Activated naive CD8-positive, alpha-beta T cell treated with anti-CD3 and anti-CD28 coated beads, Interleukin-2, amount 10 ng/mL, durations not matched to agents 7 days and 5 days (primary cell): ENCODE measurements at regions not wholly inside any gene's neighbourhood (a gene's known extent, or its start where the extent isn't known, plus 50 kb on each side); places are given as distances from the start of the nearest gene placed in this dataset.
"Not testable (repeated sequence)": the region's sequence is repeated elsewhere in the genome, so short reads cannot be mapped to it uniquely, and the experiment has no call there.

Experiments
- ATAC-seq: fragments of 150-1000 bp; cut with Tn5 transposase; one replicate; pipeline ENCODE4 v1.10.0; 2021; ENCODE audit warnings: low read depth, moderate library complexity
- POLR2A ChIA-PET: fragments of 350-600 bp; sonication (Branson Sonifier 250); formaldehyde crosslinking; loops from one replicate; lab custom pipeline; 2021; ENCODE audit warnings: antibody characterized with exemption; lab: Charles Lee
- DNase-seq: peaks from one replicate; pipeline ENCODE4 v3.0.0; 2021
- H3K27ac Mint-ChIP-seq: one replicate; pipeline ENCODE4 v1.8.0; 2022; ENCODE audit warnings: mild to moderate bottlenecking, mixed read lengths
- H3K27me3 Mint-ChIP-seq: one replicate; pipeline ENCODE4 v1.8.0; 2022; ENCODE audit warnings: mild to moderate bottlenecking, moderate library complexity, mixed read lengths
- H3K36me3 Mint-ChIP-seq: one replicate; pipeline ENCODE4 v1.8.0; 2021; ENCODE audit warnings: mild to moderate bottlenecking, mixed read lengths
- H3K4me1 Mint-ChIP-seq: one replicate; pipeline ENCODE4 v1.8.0; 2021; ENCODE audit warnings: mixed read lengths
- H3K4me3 Mint-ChIP-seq: one replicate; pipeline ENCODE4 v1.8.0; 2022; ENCODE audit warnings: mild to moderate bottlenecking, moderate library complexity, mixed read lengths
- H3K9me3 Mint-ChIP-seq: one replicate; pipeline ENCODE4 v1.8.0; 2021; ENCODE audit warnings: mixed read lengths

- H3K9me3 Mint-ChIP-seq, result peaks cover 12% of the 10 kb centered on the region
- ATAC-seq (no peak), DNase-seq (no peak)
- H3K4me3 Mint-ChIP-seq, result no peak overlapping the region
- H3K27me3 Mint-ChIP-seq, result peaks cover 29% of the 10 kb centered on the region
- peaks cover 8% of the 10 kb centered on the region for H3K4me1 Mint-ChIP-seq
- no peak overlapping the region for H3K27ac Mint-ChIP-seq
- H3K36me3 Mint-ChIP-seq, result peaks cover 2% of the 10 kb centered on the region
- POLR2A ChIA-PET, result no interaction called here
These were observed 109.9 kb downstream of the GLRX3 start for GRCh38 chr10:130246113-130246512.

GRCh38 chr10:130250127-130250526 is 113.9 kb downstream of the GLRX3 start:
- Mint-ChIP-seq H3K4me3 (no peak overlapping the region), H3K36me3 (no peaks in the 10 kb centered on the region), H3K4me1 (no peaks in the 10 kb centered on the region), H3K27ac (no peak overlapping the region), H3K9me3 (peaks cover 8% of the 10 kb centered on the region), H3K27me3 (peaks cover 13% of the 10 kb centered on the region)
- ATAC-seq (no peak), DNase-seq (no peak)
- POLR2A ChIA-PET, result no interaction called here

GRCh38 chr10:130251766-130252165 is 115.6 kb downstream of the GLRX3 start:
- POLR2A ChIA-PET, result no interaction called here
- ATAC-seq, result no peak
- Mint-ChIP-seq H3K4me3 (no peak overlapping the region), H3K27me3 (peaks cover 12% of the 10 kb centered on the region), H3K36me3 (no peaks in the 10 kb centered on the region), H3K4me1 (no peaks in the 10 kb centered on the region), H3K27ac (no peak overlapping the region), H3K9me3 (peaks cover 5% of the 10 kb centered on the region)
- DNase-seq, result no peak

DNA sequence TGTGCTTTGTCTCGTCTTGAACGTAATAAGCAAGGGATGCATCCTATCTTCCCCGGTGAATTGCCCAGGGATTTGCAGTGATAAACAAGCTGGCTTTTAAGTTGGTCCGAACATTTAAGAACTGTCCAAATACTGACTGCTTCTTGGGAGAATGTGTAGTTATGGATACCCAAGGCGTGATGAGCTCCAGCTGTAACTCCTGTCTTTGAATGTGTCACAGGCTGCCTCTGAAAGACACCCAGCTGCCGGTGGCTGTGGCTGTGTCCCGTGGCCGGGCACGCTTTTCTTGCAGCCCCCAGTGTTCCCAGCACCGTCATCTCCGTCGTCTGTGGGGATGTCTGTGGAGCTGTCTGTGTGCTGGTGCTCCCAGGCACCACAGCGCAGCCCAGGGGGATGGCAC is 118.1 kb downstream of the GLRX3 start:
- Mint-ChIP-seq H3K36me3 (no peaks in the 10 kb centered on the region), H3K4me3 (no peak overlapping the region), H3K27ac (no peak overlapping the region), H3K9me3 (peaks cover 5% of the 10 kb centered on the region), H3K27me3 (peaks cover 5% of the 10 kb centered on the region), H3K4me1 (no peaks in the 10 kb centered on the region)
- ATAC-seq (no peak), DNase-seq (no peak)
- POLR2A ChIA-PET, result no interaction called here

GRCh38 chr10:130254662-130255061 is 118.5 kb downstream of the GLRX3 start:
- DNase-seq, result no peak
- Mint-ChIP-seq H3K4me3 (no peak overlapping the region), H3K36me3 (no peaks in the 10 kb centered on the region), H3K27me3 (peaks cover 5% of the 10 kb centered on the region), H3K9me3 (peaks cover 5% of the 10 kb centered on the region), H3K4me1 (no peaks in the 10 kb centered on the region), H3K27ac (no peak overlapping the region)
- POLR2A ChIA-PET, result no interaction called here
- no peak for ATAC-seq

DNA sequence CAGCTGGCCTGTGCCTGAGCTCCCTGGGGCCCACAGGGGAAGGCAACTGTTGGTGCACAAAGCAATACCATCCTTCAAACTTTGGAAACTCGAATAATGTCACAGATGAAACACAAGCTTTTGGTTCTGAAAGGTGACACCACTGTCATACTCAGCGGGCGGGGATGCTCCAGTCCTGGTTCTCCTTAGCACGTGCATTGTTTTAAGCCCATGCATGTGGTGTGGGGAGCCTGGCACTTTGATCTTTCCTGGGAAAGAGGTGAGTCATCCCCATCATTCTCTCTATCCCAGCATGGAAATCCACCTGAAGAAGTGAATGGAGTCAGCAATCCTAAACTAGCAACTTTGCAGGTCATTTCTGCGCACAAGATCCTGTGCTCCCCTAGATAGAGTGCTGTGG is 119.6 kb downstream of the GLRX3 start:
- POLR2A ChIA-PET, result no interaction called here
- DNase-seq (no peak), ATAC-seq (no peak)
- Mint-ChIP-seq H3K27ac (no peak overlapping the region), H3K9me3 (peaks cover 2% of the 10 kb centered on the region), H3K4me1 (no peaks in the 10 kb centered on the region), H3K27me3 (peaks cover 5% of the 10 kb centered on the region), H3K36me3 (no peaks in the 10 kb centered on the region), H3K4me3 (no peak overlapping the region)

DNA sequence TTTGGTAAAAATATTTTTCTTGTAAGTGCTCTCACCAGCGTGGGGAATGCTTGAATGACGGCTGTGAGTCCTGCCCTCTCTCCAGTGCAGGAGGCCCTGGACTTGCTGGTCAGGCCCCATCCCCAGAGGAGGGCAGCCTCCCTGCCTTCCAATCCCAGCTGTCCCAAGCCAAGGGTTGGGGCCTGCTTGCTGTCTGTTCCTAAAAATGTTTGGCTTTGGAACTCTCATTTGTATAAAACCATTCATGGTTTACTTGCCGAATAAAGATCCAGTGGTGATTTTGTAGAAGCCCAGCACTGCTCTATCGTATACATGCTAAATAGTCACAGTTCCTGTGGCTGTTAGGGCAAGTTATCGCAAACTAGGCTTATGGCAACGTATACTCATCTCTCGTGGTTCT is 121.7 kb downstream of the GLRX3 start:
- Mint-ChIP-seq H3K9me3 (peaks cover 2% of the 10 kb centered on the region), H3K4me1 (no peaks in the 10 kb centered on the region)

GRCh38 chr10:130259380-130259779 is 123.2 kb downstream of the GLRX3 start:
- Mint-ChIP-seq H3K4me3 (no peak overlapping the region), H3K9me3 (peaks cover 9% of the 10 kb centered on the region), H3K27ac (no peak overlapping the region), H3K4me1 (no peaks in the 10 kb centered on the region), H3K36me3 (no peaks in the 10 kb centered on the region), H3K27me3 (peaks cover 5% of the 10 kb centered on the region)
- DNase-seq (no peak), ATAC-seq (no peak)
- POLR2A ChIA-PET, result no interaction called here

More for the DNA sequence above, 121.7 kb downstream of the GLRX3 start:
- H3K36me3 Mint-ChIP-seq, result no peaks in the 10 kb centered on the region
- POLR2A ChIA-PET, result no interaction called here
- DNase-seq (no peak), ATAC-seq (no peak)
- H3K27me3 Mint-ChIP-seq, result peaks cover 5% of the 10 kb centered on the region
- H3K27ac Mint-ChIP-seq, result no peak overlapping the region
- no peak overlapping the region for H3K4me3 Mint-ChIP-seq

GRCh38 chr10:130261306-130261705 is 125.1 kb downstream of the GLRX3 start:
- ATAC-seq (no peak), DNase-seq (no peak)
- Mint-ChIP-seq H3K4me3 (no peak overlapping the region), H3K9me3 (peaks cover 11% of the 10 kb centered on the region), H3K4me1 (no peaks in the 10 kb centered on the region), H3K27ac (no peak overlapping the region), H3K36me3 (no peaks in the 10 kb centered on the region), H3K27me3 (peaks cover 2% of the 10 kb centered on the region)
- POLR2A ChIA-PET, result no interaction called here

- DNase-seq, result no peak
- Mint-ChIP-seq H3K4me1 (no peaks in the 10 kb centered on the region), H3K9me3 (peaks cover 10% of the 10 kb centered on the region), H3K4me3 (no peak overlapping the region), H3K27me3 (peaks cover 2% of the 10 kb centered on the region), H3K27ac (no peak overlapping the region), H3K36me3 (no peaks in the 10 kb centered on the region)
- POLR2A ChIA-PET, result no interaction called here
- ATAC-seq, result no peak
These were observed 125.6 kb downstream of the GLRX3 start for GRCh38 chr10:130261766-130262165.

DNA sequence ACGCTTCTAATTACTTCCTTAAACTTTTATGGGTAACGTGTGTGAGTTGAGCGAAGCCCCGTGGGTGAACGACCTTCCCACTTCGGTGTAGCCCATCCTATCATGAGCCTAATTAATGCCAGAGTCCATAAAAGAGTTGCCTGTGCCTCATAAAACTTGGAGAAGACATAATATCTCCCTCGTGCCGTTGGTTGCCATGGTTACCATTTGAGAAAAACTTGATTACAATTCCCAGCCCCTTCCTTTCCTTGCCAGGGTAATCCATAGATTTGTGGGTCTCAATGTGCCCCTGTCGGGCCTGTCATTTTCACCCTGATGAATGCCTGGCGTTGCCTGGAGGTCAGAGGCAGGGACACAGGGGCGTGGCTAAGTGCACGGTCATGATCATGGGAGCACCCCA is 127.1 kb downstream of the GLRX3 start:
- POLR2A ChIA-PET, result no interaction called here
- peaks cover 10% of the 10 kb centered on the region for H3K9me3 Mint-ChIP-seq
- ATAC-seq, result no peak
- H3K27me3 Mint-ChIP-seq, result peaks cover 2% of the 10 kb centered on the region
- no peak overlapping the region for H3K27ac Mint-ChIP-seq
- no peak overlapping the region for H3K4me3 Mint-ChIP-seq
- H3K4me1 Mint-ChIP-seq, result no peaks in the 10 kb centered on the region
- no peaks in the 10 kb centered on the region for H3K36me3 Mint-ChIP-seq
- no peak for DNase-seq

- Mint-ChIP-seq H3K9me3 (peaks cover 13% of the 10 kb centered on the region), H3K4me1 (no peaks in the 10 kb centered on the region), H3K27ac (no peak overlapping the region), H3K27me3 (peaks cover 2% of the 10 kb centered on the region), H3K4me3 (no peak overlapping the region), H3K36me3 (no peaks in the 10 kb centered on the region)
- DNase-seq, result no peak
- POLR2A ChIA-PET, result no interaction called here
- ATAC-seq, result no peak
These were observed 129.4 kb downstream of the GLRX3 start for GRCh38 chr10:130265542-130265941.

- ATAC-seq, result no peak
- POLR2A ChIA-PET, result no interaction called here
- Mint-ChIP-seq H3K9me3 (peaks cover 46% of the 10 kb centered on the region), H3K4me3 (no peak overlapping the region), H3K4me1 (no peaks in the 10 kb centered on the region), H3K27me3 (no peaks in the 10 kb centered on the region), H3K36me3 (peaks cover 2% of the 10 kb centered on the region), H3K27ac (no peak overlapping the region)
- DNase-seq, result no peak
These were observed 146.5 kb downstream of the GLRX3 start for GRCh38 chr10:130282492-130283218.

DNA sequence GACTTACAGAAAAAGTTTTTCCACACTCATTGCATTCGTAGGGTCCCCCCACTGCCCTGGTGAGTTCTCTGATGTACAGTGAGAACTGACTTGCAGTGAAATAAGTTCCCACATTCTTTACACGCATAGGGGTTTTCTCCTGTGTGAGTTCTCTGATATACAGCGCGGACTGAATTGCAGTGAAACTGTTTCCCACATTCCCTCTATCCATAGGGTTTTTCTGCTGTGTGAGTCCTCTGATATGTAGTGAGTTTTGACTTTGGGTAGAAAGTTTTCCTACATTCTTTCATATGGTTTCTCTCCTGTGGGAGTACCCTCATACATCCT is 147.0 kb downstream of the GLRX3 start:
- H3K27me3 Mint-ChIP-seq, result no peaks in the 10 kb centered on the region
- H3K4me1 Mint-ChIP-seq, result no peaks in the 10 kb centered on the region
- ATAC-seq, result no peak
- H3K4me3 Mint-ChIP-seq, result no peak overlapping the region
- H3K9me3 Mint-ChIP-seq, result peaks cover 48% of the 10 kb centered on the region
- POLR2A ChIA-PET, result no interaction called here
- H3K36me3 Mint-ChIP-seq, result peaks cover 2% of the 10 kb centered on the region
- no peak for DNase-seq
- no peak overlapping the region for H3K27ac Mint-ChIP-seq

DNA sequence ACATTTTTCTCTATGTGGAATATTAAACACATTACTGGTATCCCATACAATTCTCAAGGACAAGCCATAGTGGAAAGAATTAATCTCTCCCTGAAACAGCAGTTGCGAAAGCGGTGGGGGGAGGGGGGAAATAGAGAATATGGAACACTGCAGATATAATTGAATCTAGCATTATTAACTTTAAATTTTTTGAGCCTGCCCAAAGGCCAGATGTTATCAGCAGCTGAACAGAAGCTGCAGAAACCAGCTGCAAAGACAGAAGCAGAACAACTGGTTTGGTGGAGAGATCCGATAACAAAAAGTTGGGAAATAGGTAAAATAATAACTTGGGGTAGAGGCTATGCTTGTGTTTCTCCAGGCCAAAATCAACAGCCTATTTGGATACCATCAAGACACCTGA is 159.6 kb downstream of the GLRX3 start:
- H3K4me3 Mint-ChIP-seq, H3K4me1 Mint-ChIP-seq, H3K27me3 Mint-ChIP-seq, POLR2A ChIA-PET, H3K36me3 Mint-ChIP-seq, H3K27ac Mint-ChIP-seq, DNase-seq, ATAC-seq: not testable (repeated sequence)
- peaks cover 43% of the 10 kb centered on the region for H3K9me3 Mint-ChIP-seq
